ENCODE measurements at regions not wholly inside any gene's neighbourhood (a gene's known extent, or its start where the extent isn't known, plus 50 kb on each side); places are given as distances from the start of the nearest gene placed in this dataset.
A peak's percentile ranks its signal among the peaks of the same experiment; 100 is the strongest.
"Not testable (repeated sequence)": the region's sequence is repeated elsewhere in the genome, so short reads cannot be mapped to it uniquely, and the experiment has no call there.

GRCh38 chr6:27668442-27669294, 195.8 kb upstream of the ZNF184 start:
- DNase-seq = peak; percentile 85

- peak; percentile 40 for DNase-seq
Observed at GRCh38 chr6:27667657-27668441, 194.9 kb upstream of the ZNF184 start.

GRCh38 chr6:27667016-27667656, 194.2 kb upstream of the ZNF184 start:
- peak; percentile 36 for DNase-seq

- peak; percentile 45 for DNase-seq
Observed at GRCh38 chr6:27662769-27663168, 189.9 kb upstream of the ZNF184 start.

GRCh38 chr6:27662212-27662611, 189.3 kb upstream of the ZNF184 start:
- not testable (repeated sequence) for DNase-seq

GRCh38 chr6:27653143-27653825, 180.4 kb upstream of the ZNF184 start:
- DNase-seq = not testable (repeated sequence)

GRCh38 chr6:27651371-27651732, 178.4 kb upstream of the ZNF184 start:
- DNase-seq = peak; percentile 68

- DNase-seq = peak; percentile 90
Observed at GRCh38 chr6:27650620-27651370, 177.9 kb upstream of the ZNF184 start.

- DNase-seq = peak; percentile 12
Observed at GRCh38 chr6:27644528-27644927, 171.6 kb upstream of the ZNF184 start.

- no peak for DNase-seq
Observed at GRCh38 chr6:27642744-27643456, 170.0 kb upstream of the ZNF184 start.

- not testable (repeated sequence) for DNase-seq
Observed at GRCh38 chr6:27635886-27636285, 163.0 kb upstream of the ZNF184 start.

- DNase-seq = not testable (repeated sequence)
Observed at GRCh38 chr6:27633221-27633688, 160.3 kb upstream of the ZNF184 start.

GRCh38 chr6:27631609-27631916, 158.7 kb upstream of the ZNF184 start:
- no peak for DNase-seq

GRCh38 chr6:27630727-27631608, 158.1 kb upstream of the ZNF184 start:
- peak; percentile 87 for DNase-seq

GRCh38 chr6:27624694-27625262, 151.9 kb upstream of the ZNF184 start:
- DNase-seq = no peak

- no peak for DNase-seq
Observed at GRCh38 chr6:27623103-27623502, 150.2 kb upstream of the ZNF184 start.

GRCh38 chr6:27619436-27619835, 146.5 kb upstream of the ZNF184 start:
- DNase-seq = no peak

GRCh38 chr6:27617700-27618689, 145.1 kb upstream of the ZNF184 start:
- peak; percentile 27 for DNase-seq

Measured in NCI-H82 (cell line).